Skeletal muscle satellite cell (primary cell): ENCODE measurements at regions not wholly inside any gene's neighbourhood (a gene's known extent, or its start where the extent isn't known, plus 50 kb on each side); places are given as distances from the start of the nearest gene placed in this dataset.
"Not testable (repeated sequence)": the region's sequence is repeated elsewhere in the genome, so short reads cannot be mapped to it uniquely, and the experiment has no call there.

Experiments used
- H3K27me3 ChIP-seq: 2 replicates; pipeline ENCODE4 v1.7.0; 2013; ENCODE audit warnings: low read length; ENCODE audit not compliant: control insufficient read depth, insufficient read depth
- H3K36me3 ChIP-seq: 2 replicates; pipeline ENCODE4 v1.7.0; 2013; ENCODE audit warnings: mild to moderate bottlenecking, control low read depth, low read length; ENCODE audit not compliant: insufficient read depth
- H3K4me1 ChIP-seq: 2 replicates; pipeline ENCODE4 v1.7.0; 2013; ENCODE audit warnings: low read length; ENCODE audit not compliant: control insufficient read depth, insufficient read depth
- H3K4me2 ChIP-seq: 2 replicates; pipeline ENCODE4 v1.7.0; 2013; ENCODE audit warnings: mild to moderate bottlenecking, low read length
- H3K4me3 ChIP-seq: 2 replicates; pipeline ENCODE4 v1.7.0; 2013; ENCODE audit warnings: low read length
- H3K9ac ChIP-seq: 2 replicates; pipeline ENCODE4 v1.7.0; 2013; ENCODE audit warnings: mild to moderate bottlenecking, low read depth, low read length, moderate library complexity
- H3K9me3 ChIP-seq: replicated peaks from 2 replicates; pipeline ENCODE4 v1.7.0; 2013; ENCODE audit warnings: mild to moderate bottlenecking, control low read depth, low read length

- H3K4me2 ChIP-seq, result no peak overlapping the region
- no peaks in the 10 kb centered on the region for H3K36me3 ChIP-seq
- peaks cover 4% of the 10 kb centered on the region for H3K27me3 ChIP-seq
- no peak overlapping the region for H3K9ac ChIP-seq
- H3K9me3 ChIP-seq, result no peaks in the 10 kb centered on the region
- no peak overlapping the region for H3K4me3 ChIP-seq
- peaks cover 10% of the 10 kb centered on the region for H3K4me1 ChIP-seq
These were observed 224.5 kb upstream of the TUT7 start for GRCh38 chr9:86578722-86579121.

- Histone ChIP-seq H3K4me2 (no peak overlapping the region), H3K4me1 (peaks cover 10% of the 10 kb centered on the region), H3K9ac (no peak overlapping the region), H3K27me3 (peaks cover 4% of the 10 kb centered on the region), H3K4me3 (no peak overlapping the region), H3K36me3 (no peaks in the 10 kb centered on the region), H3K9me3 (no peaks in the 10 kb centered on the region)
These were observed 223.5 kb upstream of the TUT7 start for GRCh38 chr9:86577420-86578333.

DNA sequence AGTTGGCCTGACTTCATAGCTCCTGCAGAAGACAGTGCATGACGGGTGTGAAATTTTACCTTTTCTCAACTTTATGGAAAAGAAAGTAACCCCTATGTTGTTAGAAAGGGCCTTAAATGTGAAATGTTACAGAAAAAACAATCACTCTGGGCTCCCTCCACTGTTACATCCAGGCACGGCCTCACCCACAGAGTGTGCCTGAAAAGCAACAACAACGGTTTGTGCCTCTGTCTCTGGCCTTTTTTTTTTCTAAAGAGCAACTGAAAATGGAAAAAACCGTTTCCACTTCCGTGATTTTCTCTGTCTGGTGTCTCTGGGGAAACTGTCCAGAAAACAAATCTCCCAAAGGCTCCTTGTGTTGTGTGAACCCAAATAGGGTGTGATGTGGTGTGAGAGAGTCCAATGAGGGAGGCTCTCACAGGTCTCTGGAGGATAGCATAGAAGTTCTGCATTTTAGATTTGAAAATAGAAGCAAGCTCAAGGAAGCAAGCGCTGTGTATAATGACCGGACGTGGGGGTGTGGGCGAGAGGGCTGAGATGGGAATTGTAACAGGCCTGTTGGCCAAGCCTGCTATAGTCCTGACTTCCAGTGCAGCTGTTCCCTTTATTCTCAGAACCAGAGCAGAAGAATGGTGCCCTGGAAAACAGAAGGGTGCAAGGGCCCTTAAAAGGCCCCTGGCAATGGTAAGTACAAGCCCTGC lies 221.8 kb upstream of the TUT7 start:
- H3K27me3 ChIP-seq, result peaks cover 4% of the 10 kb centered on the region
- H3K4me1 ChIP-seq, result peaks cover 10% of the 10 kb centered on the region
- H3K4me2 ChIP-seq, result no peak overlapping the region
- H3K36me3 ChIP-seq, result no peaks in the 10 kb centered on the region
- H3K9me3 ChIP-seq, result no peaks in the 10 kb centered on the region
- H3K4me3 ChIP-seq, result no peak overlapping the region
- H3K9ac ChIP-seq, result no peak overlapping the region

DNA sequence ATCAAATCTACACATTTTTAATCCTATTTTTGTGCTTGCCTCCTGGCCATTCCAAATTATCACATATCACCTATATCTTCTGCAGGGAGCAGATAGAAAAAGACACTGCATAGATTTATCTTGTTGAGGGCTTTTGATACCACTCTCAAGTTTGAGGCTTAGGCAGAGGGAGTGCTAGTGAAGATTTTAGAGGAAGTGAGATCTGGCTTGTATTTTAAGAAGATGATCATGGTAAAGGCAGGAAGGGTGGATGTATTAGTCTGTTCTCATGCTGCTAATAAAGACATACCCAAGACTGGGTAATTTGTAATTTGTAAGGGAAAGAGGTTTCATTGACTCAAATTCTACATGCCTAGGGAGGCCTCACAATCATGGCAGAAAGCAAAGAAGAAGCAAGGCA lies 220.9 kb upstream of the TUT7 start:
- peaks cover 4% of the 10 kb centered on the region for H3K27me3 ChIP-seq
- no peaks in the 10 kb centered on the region for H3K36me3 ChIP-seq
- no peak overlapping the region for H3K4me2 ChIP-seq
- H3K4me3 ChIP-seq, result no peak overlapping the region
- H3K9me3 ChIP-seq, result no peaks in the 10 kb centered on the region
- H3K4me1 ChIP-seq, result peaks cover 10% of the 10 kb centered on the region
- H3K9ac ChIP-seq, result no peak overlapping the region

DNA sequence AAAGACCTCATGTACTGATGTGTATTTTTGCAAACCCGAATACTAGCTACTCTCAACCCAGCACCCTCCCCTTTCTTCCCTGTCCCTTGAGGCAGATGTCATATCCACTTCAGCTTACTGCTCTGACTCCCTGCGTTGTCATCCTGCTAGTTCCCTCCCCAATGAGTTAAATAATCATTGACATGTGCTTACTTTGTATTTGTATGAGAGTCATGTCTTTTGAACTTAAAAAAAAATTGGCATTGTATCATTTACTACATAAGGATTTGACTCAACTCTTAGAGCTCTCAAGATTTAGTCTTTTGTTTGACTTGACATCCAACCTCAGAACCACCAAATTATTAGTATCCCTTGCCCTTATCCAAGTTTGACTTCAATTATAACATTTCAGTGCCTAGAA lies 219.7 kb upstream of the TUT7 start:
- Histone ChIP-seq H3K9me3 (peaks cover 2% of the 10 kb centered on the region), H3K4me3 (no peak overlapping the region), H3K27me3 (peaks cover 4% of the 10 kb centered on the region), H3K4me1 (peaks cover 10% of the 10 kb centered on the region), H3K4me2 (no peak overlapping the region), H3K9ac (no peak overlapping the region), H3K36me3 (no peaks in the 10 kb centered on the region)

GRCh38 chr9:86572904-86573303 lies 218.7 kb upstream of the TUT7 start:
- Histone ChIP-seq H3K4me3 (no peak overlapping the region), H3K27me3 (no peaks in the 10 kb centered on the region), H3K9me3 (peaks cover 2% of the 10 kb centered on the region), H3K4me1 (peaks cover 10% of the 10 kb centered on the region), H3K4me2 (no peak overlapping the region), H3K9ac (no peak overlapping the region), H3K36me3 (no peaks in the 10 kb centered on the region)

GRCh38 chr9:86565603-86566002 lies 211.4 kb upstream of the TUT7 start:
- not testable (repeated sequence) for H3K4me3 ChIP-seq, H3K36me3 ChIP-seq, H3K9me3 ChIP-seq, H3K27me3 ChIP-seq, H3K4me2 ChIP-seq, H3K9ac ChIP-seq
- peaks cover 14% of the 10 kb centered on the region for H3K4me1 ChIP-seq

GRCh38 chr9:86563936-86564335 lies 209.7 kb upstream of the TUT7 start:
- H3K27me3 ChIP-seq, result no peaks in the 10 kb centered on the region
- no peak overlapping the region for H3K4me3 ChIP-seq
- H3K4me1 ChIP-seq, result peaks cover 14% of the 10 kb centered on the region
- no peak overlapping the region for H3K9ac ChIP-seq
- H3K9me3 ChIP-seq, result no peaks in the 10 kb centered on the region
- peak overlapping the region; percentile 27 for H3K4me2 ChIP-seq
- no peaks in the 10 kb centered on the region for H3K36me3 ChIP-seq

GRCh38 chr9:86563350-86563749 lies 209.1 kb upstream of the TUT7 start:
- Histone ChIP-seq H3K36me3 (no peaks in the 10 kb centered on the region), H3K4me2 (peak overlapping the region; percentile 27), H3K4me1 (peaks cover 15% of the 10 kb centered on the region), H3K27me3 (no peaks in the 10 kb centered on the region), H3K9ac (peak overlapping the region; percentile 11), H3K9me3 (no peaks in the 10 kb centered on the region), H3K4me3 (no peak overlapping the region)

- H3K4me2 ChIP-seq, result no peak overlapping the region
- H3K9ac ChIP-seq, result peak overlapping the region; percentile 11
- no peaks in the 10 kb centered on the region for H3K27me3 ChIP-seq
- H3K4me1 ChIP-seq, result peaks cover 19% of the 10 kb centered on the region
- no peaks in the 10 kb centered on the region for H3K36me3 ChIP-seq
- no peak overlapping the region for H3K4me3 ChIP-seq
- H3K9me3 ChIP-seq, result no peaks in the 10 kb centered on the region
These were observed 208.5 kb upstream of the TUT7 start for GRCh38 chr9:86562691-86563090.

DNA sequence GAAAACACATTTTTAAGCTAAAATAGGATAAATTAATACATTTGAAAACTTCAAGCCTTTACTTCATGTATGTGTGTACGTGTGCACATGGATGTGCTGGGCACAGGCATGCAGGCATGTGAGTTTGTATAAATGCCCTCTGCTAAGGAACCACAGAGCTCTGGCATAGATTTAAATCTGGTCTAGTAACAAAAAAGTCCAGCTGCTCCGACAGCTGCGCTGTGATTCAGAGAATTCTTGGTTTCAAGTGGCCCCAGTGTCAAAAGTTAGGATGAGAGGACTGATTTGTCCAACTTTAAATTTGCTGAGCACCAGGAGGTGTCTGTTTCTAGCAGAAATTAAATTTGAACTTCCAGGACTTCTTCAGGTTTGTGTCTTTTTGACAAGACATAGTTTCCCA lies 203.7 kb upstream of the TUT7 start:
- H3K27me3 ChIP-seq, result no peaks in the 10 kb centered on the region
- no peak overlapping the region for H3K4me3 ChIP-seq
- no peak overlapping the region for H3K9ac ChIP-seq
- no peaks in the 10 kb centered on the region for H3K9me3 ChIP-seq
- H3K36me3 ChIP-seq, result no peaks in the 10 kb centered on the region
- no peak overlapping the region for H3K4me2 ChIP-seq
- peaks cover 23% of the 10 kb centered on the region for H3K4me1 ChIP-seq
